ENCODE measurements at regions not wholly inside any gene's neighbourhood (a gene's known extent, or its start where the extent isn't known, plus 50 kb on each side); places are given as distances from the start of the nearest gene placed in this dataset.

GRCh38 chr2:117071556-117072102 is 742.9 kb upstream of the DDX18 start:
- Histone ChIP-seq H3K36me3 (ENCODE audit: control insufficient read depth in 4 of 4, insufficient read depth in 4 of 4, low read length in 3 of 4) (no peaks in the 10 kb centered on the region), H3K27me3 (replicated peaks in 2 of 5; ENCODE audit: control insufficient read depth in 4 of 5, insufficient read depth in 5 of 5, low read length in 4 of 5) (no peaks in the 10 kb centered on the region), H3K9me3 (ENCODE audit: control extremely low read depth in 1 of 5, control insufficient read depth in 4 of 5, insufficient read depth in 2 of 5, low read depth in 1 of 5, low read length in 4 of 5) (peaks cover 0 to 5% (median 0%) of the 10 kb centered on the region in 5 experiments), H3K4me1 (ENCODE audit: control extremely low read depth in 1 of 4, control insufficient read depth in 4 of 4, insufficient read depth in 4 of 4, low read length in 3 of 4) (no peaks in the 10 kb centered on the region), H3K27ac (ENCODE audit: insufficient read depth in 1 of 2, low read depth in 1 of 2, low read length in 2 of 2, poor library complexity in 1 of 2, severe bottlenecking in 2 of 2) (no peak overlapping the region), H3K4me3 (ENCODE audit: control insufficient read depth in 1 of 7, extremely low read depth in 1 of 7, insufficient read depth in 4 of 7, low read depth in 2 of 7, low read length in 6 of 7) (no peak overlapping the region)
- ChIA-PET CTCF (no interaction called here), POLR2A (no interaction called here)
- 97% methylated on average over 31 of the region's 31 CpGs for WGBS (ENCODE audit: insufficient coverage)
- no peak for DNase-seq

GRCh38 chr2:117074756-117075155 is 739.7 kb upstream of the DDX18 start:
- WGBS (ENCODE audit: insufficient coverage): 92% methylated on average over 2 of the region's 4 CpGs
- H3K27ac ChIP-seq (ENCODE audit: insufficient read depth in 1 of 2, low read depth in 1 of 2, low read length in 2 of 2, poor library complexity in 1 of 2, severe bottlenecking in 2 of 2): no peak overlapping the region
- peaks cover 0 to 5% (median 0%) of the 10 kb centered on the region in 5 experiments for H3K9me3 ChIP-seq (ENCODE audit: control extremely low read depth in 1 of 5, control insufficient read depth in 4 of 5, insufficient read depth in 2 of 5, low read depth in 1 of 5, low read length in 4 of 5)
- H3K27me3 ChIP-seq (replicated peaks in 2 of 5; ENCODE audit: control insufficient read depth in 4 of 5, insufficient read depth in 5 of 5, low read length in 4 of 5): no peaks in the 10 kb centered on the region
- no peak for DNase-seq
- ChIA-PET POLR2A (no interaction called here), CTCF (no interaction called here)
- no peak overlapping the region for H3K4me3 ChIP-seq (ENCODE audit: control insufficient read depth in 1 of 7, extremely low read depth in 1 of 7, insufficient read depth in 4 of 7, low read depth in 2 of 7, low read length in 6 of 7)
- H3K36me3 ChIP-seq (ENCODE audit: control insufficient read depth in 4 of 4, insufficient read depth in 4 of 4, low read length in 3 of 4): no peaks in the 10 kb centered on the region
- H3K4me1 ChIP-seq (ENCODE audit: control extremely low read depth in 1 of 4, control insufficient read depth in 4 of 4, insufficient read depth in 4 of 4, low read length in 3 of 4): no peaks in the 10 kb centered on the region

GRCh38 chr2:117085256-117085655 is 729.2 kb upstream of the DDX18 start:
- ChIA-PET CTCF (no interaction called here), POLR2A (no interaction called here)
- Histone ChIP-seq H3K9me3 (ENCODE audit: control extremely low read depth in 1 of 5, control insufficient read depth in 4 of 5, insufficient read depth in 2 of 5, low read depth in 1 of 5, low read length in 4 of 5) (no peaks in the 10 kb centered on the region), H3K4me1 (ENCODE audit: control extremely low read depth in 1 of 4, control insufficient read depth in 4 of 4, insufficient read depth in 4 of 4, low read length in 3 of 4) (no peaks in the 10 kb centered on the region), H3K27me3 (replicated peaks in 2 of 5; ENCODE audit: control insufficient read depth in 4 of 5, insufficient read depth in 5 of 5, low read length in 4 of 5) (no peaks in the 10 kb centered on the region), H3K27ac (ENCODE audit: insufficient read depth in 1 of 2, low read depth in 1 of 2, low read length in 2 of 2, poor library complexity in 1 of 2, severe bottlenecking in 2 of 2) (no peak overlapping the region), H3K36me3 (ENCODE audit: control insufficient read depth in 4 of 4, insufficient read depth in 4 of 4, low read length in 3 of 4) (no peaks in the 10 kb centered on the region), H3K4me3 (ENCODE audit: control insufficient read depth in 1 of 7, extremely low read depth in 1 of 7, insufficient read depth in 4 of 7, low read depth in 2 of 7, low read length in 6 of 7) (no peak overlapping the region)
- DNase-seq: no peak
- WGBS (ENCODE audit: insufficient coverage): 71% methylated on average over 1 of the region's 3 CpGs

GRCh38 chr2:117085737-117086136 is 728.8 kb upstream of the DDX18 start:
- Histone ChIP-seq H3K4me3 (ENCODE audit: control insufficient read depth in 1 of 7, extremely low read depth in 1 of 7, insufficient read depth in 4 of 7, low read depth in 2 of 7, low read length in 6 of 7) (no peak overlapping the region), H3K4me1 (ENCODE audit: control extremely low read depth in 1 of 4, control insufficient read depth in 4 of 4, insufficient read depth in 4 of 4, low read length in 3 of 4) (no peaks in the 10 kb centered on the region), H3K9me3 (ENCODE audit: control extremely low read depth in 1 of 5, control insufficient read depth in 4 of 5, insufficient read depth in 2 of 5, low read depth in 1 of 5, low read length in 4 of 5) (no peaks in the 10 kb centered on the region), H3K36me3 (ENCODE audit: control insufficient read depth in 4 of 4, insufficient read depth in 4 of 4, low read length in 3 of 4) (no peaks in the 10 kb centered on the region), H3K27me3 (replicated peaks in 2 of 5; ENCODE audit: control insufficient read depth in 4 of 5, insufficient read depth in 5 of 5, low read length in 4 of 5) (no peaks in the 10 kb centered on the region), H3K27ac (ENCODE audit: insufficient read depth in 1 of 2, low read depth in 1 of 2, low read length in 2 of 2, poor library complexity in 1 of 2, severe bottlenecking in 2 of 2) (no peak overlapping the region)
- no CpG with 5 or more reads among the region's 1 CpG for WGBS (ENCODE audit: insufficient coverage)
- DNase-seq: no peak
- POLR2A ChIA-PET: no interaction called here
- CTCF ChIA-PET: no interaction called here

GRCh38 chr2:117086174-117086942 is 728.1 kb upstream of the DDX18 start:
- DNase-seq: no peak
- no peaks in the 10 kb centered on the region for H3K4me1 ChIP-seq (ENCODE audit: control extremely low read depth in 1 of 4, control insufficient read depth in 4 of 4, insufficient read depth in 4 of 4, low read length in 3 of 4)
- H3K27me3 ChIP-seq (replicated peaks in 2 of 5; ENCODE audit: control insufficient read depth in 4 of 5, insufficient read depth in 5 of 5, low read length in 4 of 5): no peaks in the 10 kb centered on the region
- H3K27ac ChIP-seq (ENCODE audit: insufficient read depth in 1 of 2, low read depth in 1 of 2, low read length in 2 of 2, poor library complexity in 1 of 2, severe bottlenecking in 2 of 2): no peak overlapping the region
- ChIA-PET CTCF (no interaction called here), POLR2A (no interaction called here)
- no peaks in the 10 kb centered on the region for H3K36me3 ChIP-seq (ENCODE audit: control insufficient read depth in 4 of 4, insufficient read depth in 4 of 4, low read length in 3 of 4)
- 100% methylated on average over 1 of the region's 3 CpGs for WGBS (ENCODE audit: insufficient coverage)
- H3K4me3 ChIP-seq (ENCODE audit: control insufficient read depth in 1 of 7, extremely low read depth in 1 of 7, insufficient read depth in 4 of 7, low read depth in 2 of 7, low read length in 6 of 7): no peak overlapping the region
- H3K9me3 ChIP-seq (ENCODE audit: control extremely low read depth in 1 of 5, control insufficient read depth in 4 of 5, insufficient read depth in 2 of 5, low read depth in 1 of 5, low read length in 4 of 5): no peaks in the 10 kb centered on the region

- no peaks in the 10 kb centered on the region for H3K9me3 ChIP-seq (ENCODE audit: control extremely low read depth in 1 of 5, control insufficient read depth in 4 of 5, insufficient read depth in 2 of 5, low read depth in 1 of 5, low read length in 4 of 5)
- ChIA-PET POLR2A (no interaction called here), CTCF (no interaction called here)
- no peaks in the 10 kb centered on the region for H3K27me3 ChIP-seq (replicated peaks in 2 of 5; ENCODE audit: control insufficient read depth in 4 of 5, insufficient read depth in 5 of 5, low read length in 4 of 5)
- DNase-seq: no peak
- H3K36me3 ChIP-seq (ENCODE audit: control insufficient read depth in 4 of 4, insufficient read depth in 4 of 4, low read length in 3 of 4): no peaks in the 10 kb centered on the region
- H3K4me1 ChIP-seq (ENCODE audit: control extremely low read depth in 1 of 4, control insufficient read depth in 4 of 4, insufficient read depth in 4 of 4, low read length in 3 of 4): no peaks in the 10 kb centered on the region
- H3K27ac ChIP-seq (ENCODE audit: insufficient read depth in 1 of 2, low read depth in 1 of 2, low read length in 2 of 2, poor library complexity in 1 of 2, severe bottlenecking in 2 of 2): no peak overlapping the region
- H3K4me3 ChIP-seq (ENCODE audit: control insufficient read depth in 1 of 7, extremely low read depth in 1 of 7, insufficient read depth in 4 of 7, low read depth in 2 of 7, low read length in 6 of 7): no peak overlapping the region
- 94% methylated on average over 4 of the region's 4 CpGs for WGBS (ENCODE audit: insufficient coverage)
Measured at GRCh38 chr2:117086943-117087250, 727.6 kb upstream of the DDX18 start.

- WGBS (ENCODE audit: insufficient coverage): 16% methylated on average over 6 of the region's 9 CpGs
- H3K27ac ChIP-seq (ENCODE audit: insufficient read depth in 1 of 2, low read depth in 1 of 2, low read length in 2 of 2, poor library complexity in 1 of 2, severe bottlenecking in 2 of 2): no peak overlapping the region
- H3K4me1 ChIP-seq (ENCODE audit: control extremely low read depth in 1 of 4, control insufficient read depth in 4 of 4, insufficient read depth in 4 of 4, low read length in 3 of 4): no peaks in the 10 kb centered on the region
- POLR2A ChIA-PET: no interaction called here
- H3K27me3 ChIP-seq (replicated peaks in 2 of 5; ENCODE audit: control insufficient read depth in 4 of 5, insufficient read depth in 5 of 5, low read length in 4 of 5): no peaks in the 10 kb centered on the region
- H3K36me3 ChIP-seq (ENCODE audit: control insufficient read depth in 4 of 4, insufficient read depth in 4 of 4, low read length in 3 of 4): no peaks in the 10 kb centered on the region
- no peaks in the 10 kb centered on the region for H3K9me3 ChIP-seq (ENCODE audit: control extremely low read depth in 1 of 5, control insufficient read depth in 4 of 5, insufficient read depth in 2 of 5, low read depth in 1 of 5, low read length in 4 of 5)
- CTCF ChIA-PET: no interaction called here
- H3K4me3 ChIP-seq (ENCODE audit: control insufficient read depth in 1 of 7, extremely low read depth in 1 of 7, insufficient read depth in 4 of 7, low read depth in 2 of 7, low read length in 6 of 7): no peak overlapping the region
- DNase-seq: no peak
Measured at GRCh38 chr2:117087535-117088291, 726.8 kb upstream of the DDX18 start.
